ENCODE measurements at regions not wholly inside any gene's neighbourhood (a gene's known extent, or its start where the extent isn't known, plus 50 kb on each side); places are given as distances from the start of the nearest gene placed in this dataset.
"Not testable (repeated sequence)": the region's sequence is repeated elsewhere in the genome, so short reads cannot be mapped to it uniquely, and the experiment has no call there.

GRCh38 chr7:63057265-63057664, 941.4 kb upstream of the ZNF722 start:
- ChIA-PET CTCF (ENCODE audit: unreplicated experiment) (no interaction called here), POLR2A (no interaction called here)
- no TSS peak for BruUV-seq (replicated peaks)
- Histone ChIP-seq H4K20me1 (ENCODE audit: insufficient read depth, low read length) (no peaks in the 10 kb centered on the region), H3K4me1 (ENCODE audit: insufficient read depth, low read length, poor library complexity, severe bottlenecking) (no peaks in the 10 kb centered on the region), H3K9me3 (ENCODE audit: low read length) (no peaks in the 10 kb centered on the region), H3K36me3 (ENCODE audit: insufficient read depth, low read length) (no peaks in the 10 kb centered on the region), H3K79me2 (ENCODE audit: insufficient read depth, low read depth, low read length) (no peaks in the 10 kb centered on the region), H3K9me2 (ENCODE audit: insufficient read depth, low read length) (no peaks in the 10 kb centered on the region), H3K27ac (ENCODE audit: low read depth, low read length, poor library complexity, severe bottlenecking) (no peak overlapping the region), H3K4me3 (ENCODE audit: low read depth, low read length, poor library complexity, severe bottlenecking) (no peak overlapping the region), H2AFZ (ENCODE audit: low read length) (no peak overlapping the region), H3K4me2 (ENCODE audit: low read length) (no peak overlapping the region)
- TF ChIP-seq EZH2phosphoT487 (IDR thresholded peaks at IDR 0.05; ENCODE audit: borderline replicate concordance, low read depth, low read length) (no peak), CTCF (conservative IDR thresholded peaks at IDR 0.05; ENCODE audit: low read length) (no peak)
- intact Hi-C loops (cut with micrococcal nuclease; ENCODE audit: unreplicated experiment), result loop anchor here (10.0 kb wide), 1 partner anchor 52 kb away; no protein-coding TSS in a partner anchor
- no peak for DNase-seq (ENCODE audit: low spot score)

GRCh38 chr7:63060701-63061100, 937.9 kb upstream of the ZNF722 start:
- H3K4me1 ChIP-seq (ENCODE audit: insufficient read depth, low read length, poor library complexity, severe bottlenecking); H4K20me1 ChIP-seq (ENCODE audit: insufficient read depth, low read length); H3K27ac ChIP-seq (ENCODE audit: low read depth, low read length, poor library complexity, severe bottlenecking); H3K9me2 ChIP-seq (ENCODE audit: insufficient read depth, low read length); H3K36me3 ChIP-seq (ENCODE audit: insufficient read depth, low read length); CTCF ChIA-PET (ENCODE audit: unreplicated experiment); H3K9me3 ChIP-seq (ENCODE audit: low read length); BruUV-seq (replicated peaks); POLR2A ChIA-PET; H2AFZ ChIP-seq (ENCODE audit: low read length); H3K79me2 ChIP-seq (ENCODE audit: insufficient read depth, low read depth, low read length); intact Hi-C loops (cut with micrococcal nuclease; ENCODE audit: unreplicated experiment); DNase-seq (ENCODE audit: low spot score); H3K4me3 ChIP-seq (ENCODE audit: low read depth, low read length, poor library complexity, severe bottlenecking); H3K4me2 ChIP-seq (ENCODE audit: low read length): not testable (repeated sequence)

- no peak for DNase-seq (ENCODE audit: low spot score)
- H4K20me1 ChIP-seq (ENCODE audit: insufficient read depth, low read length), result no peaks in the 10 kb centered on the region
- H3K36me3 ChIP-seq (ENCODE audit: insufficient read depth, low read length), result no peaks in the 10 kb centered on the region
- H3K9me2 ChIP-seq (ENCODE audit: insufficient read depth, low read length), result no peaks in the 10 kb centered on the region
- intact Hi-C loops (cut with micrococcal nuclease; ENCODE audit: unreplicated experiment), result no loop called here
- H3K9me3 ChIP-seq (ENCODE audit: low read length), result no peaks in the 10 kb centered on the region
- no peak overlapping the region for H3K4me2 ChIP-seq (ENCODE audit: low read length)
- CTCF ChIA-PET (ENCODE audit: unreplicated experiment), result no interaction called here
- POLR2A ChIA-PET, result no interaction called here
- BruUV-seq (replicated peaks), result no TSS peak
- H3K4me3 ChIP-seq (ENCODE audit: low read depth, low read length, poor library complexity, severe bottlenecking), result no peak overlapping the region
- no peak overlapping the region for H3K27ac ChIP-seq (ENCODE audit: low read depth, low read length, poor library complexity, severe bottlenecking)
- no peak overlapping the region for H2AFZ ChIP-seq (ENCODE audit: low read length)
- no peaks in the 10 kb centered on the region for H3K79me2 ChIP-seq (ENCODE audit: insufficient read depth, low read depth, low read length)
- no peaks in the 10 kb centered on the region for H3K4me1 ChIP-seq (ENCODE audit: insufficient read depth, low read length, poor library complexity, severe bottlenecking)
- TF ChIP-seq EZH2phosphoT487 (IDR thresholded peaks at IDR 0.05; ENCODE audit: borderline replicate concordance, low read depth, low read length), result no peak
- no peak for TF ChIP-seq CTCF (conservative IDR thresholded peaks at IDR 0.05; ENCODE audit: low read length)
Measured at GRCh38 chr7:63065684-63066083, 933.0 kb upstream of the ZNF722 start.

GRCh38 chr7:63066235-63066634, 932.4 kb upstream of the ZNF722 start:
- H3K9me3 ChIP-seq (ENCODE audit: low read length); H3K79me2 ChIP-seq (ENCODE audit: insufficient read depth, low read depth, low read length); H3K4me3 ChIP-seq (ENCODE audit: low read depth, low read length, poor library complexity, severe bottlenecking); DNase-seq (ENCODE audit: low spot score); H3K27ac ChIP-seq (ENCODE audit: low read depth, low read length, poor library complexity, severe bottlenecking); H3K4me2 ChIP-seq (ENCODE audit: low read length); H4K20me1 ChIP-seq (ENCODE audit: insufficient read depth, low read length); H3K9me2 ChIP-seq (ENCODE audit: insufficient read depth, low read length); POLR2A ChIA-PET; intact Hi-C loops (cut with micrococcal nuclease; ENCODE audit: unreplicated experiment); CTCF ChIA-PET (ENCODE audit: unreplicated experiment); H3K36me3 ChIP-seq (ENCODE audit: insufficient read depth, low read length); H2AFZ ChIP-seq (ENCODE audit: low read length); H3K4me1 ChIP-seq (ENCODE audit: insufficient read depth, low read length, poor library complexity, severe bottlenecking); BruUV-seq (replicated peaks): not testable (repeated sequence)
